HG03354 (cell line): ENCODE measurements at regions not wholly inside any gene's neighbourhood (a gene's known extent, or its start where the extent isn't known, plus 50 kb on each side); places are given as distances from the start of the nearest gene placed in this dataset.

Source experiments
- ATAC-seq: cut with Tn5 transposase; IDR thresholded peaks from one replicate; pipeline ENCODE4 v1.9.1; 2021; ENCODE audit warnings: mild to moderate bottlenecking; ENCODE audit not compliant: unreplicated experiment, poor library complexity, severe bottlenecking

- no peak for ATAC-seq
Measured at GRCh38 chr4:165609653-165610052, 230.8 kb downstream of the CPE start.

- peak; percentile 28 for ATAC-seq
Measured at GRCh38 chr4:165610679-165611437, 232.1 kb downstream of the CPE start.

GRCh38 chr4:165612936-165613335 is 234.1 kb downstream of the CPE start:
- peak; percentile 98 for ATAC-seq

- ATAC-seq: no peak
Measured at GRCh38 chr4:165613581-165613980, 234.8 kb downstream of the CPE start.

- no peak for ATAC-seq
Measured at GRCh38 chr4:165620913-165621312, 242.1 kb downstream of the CPE start.

- no peak for ATAC-seq
Measured at GRCh38 chr4:165621983-165622382, 243.2 kb downstream of the CPE start.

GRCh38 chr4:165625281-165625680 is 246.5 kb downstream of the CPE start:
- ATAC-seq: no peak

- ATAC-seq: no peak
Measured at GRCh38 chr4:165626316-165626715, 246.7 kb upstream of the TLL1 start.

GRCh38 chr4:165627128-165627527 is 245.9 kb upstream of the TLL1 start:
- ATAC-seq: no peak

- ATAC-seq: no peak
Measured at GRCh38 chr4:165627548-165627947, 245.5 kb upstream of the TLL1 start.

- no peak for ATAC-seq
Measured at GRCh38 chr4:165628572-165628971, 244.5 kb upstream of the TLL1 start.

GRCh38 chr4:165630671-165631070 is 242.4 kb upstream of the TLL1 start:
- no peak for ATAC-seq

- no peak for ATAC-seq
Measured at GRCh38 chr4:165631208-165631894, 241.7 kb upstream of the TLL1 start.

GRCh38 chr4:165631912-165632311 is 241.1 kb upstream of the TLL1 start:
- no peak for ATAC-seq

- no peak for ATAC-seq
Measured at GRCh38 chr4:165634766-165635165, 238.3 kb upstream of the TLL1 start.

- no peak for ATAC-seq
Measured at GRCh38 chr4:165635381-165635780, 237.7 kb upstream of the TLL1 start.

GRCh38 chr4:165635951-165636350 is 237.1 kb upstream of the TLL1 start:
- no peak for ATAC-seq

GRCh38 chr4:165651901-165652300 is 221.1 kb upstream of the TLL1 start:
- ATAC-seq: no peak

GRCh38 chr4:165654556-165654955 is 218.5 kb upstream of the TLL1 start:
- no peak for ATAC-seq

GRCh38 chr4:165656399-165656798 is 216.6 kb upstream of the TLL1 start:
- ATAC-seq: no peak

GRCh38 chr4:165656829-165657490 is 216.1 kb upstream of the TLL1 start:
- no peak for ATAC-seq
